Spleen (tissue), 11 donors: ENCODE measurements at regions not wholly inside any gene's neighbourhood (a gene's known extent, or its start where the extent isn't known, plus 50 kb on each side); places are given as distances from the start of the nearest gene placed in this dataset.

Experiments
- DNase-seq: peaks from one replicate; pipeline ENCODE4 v3.0.0-alpha.2; 2020
- H3K27ac ChIP-seq, 8 donors: fragments of 200-600 bp; sonication (generic) in 7 of 8; 1 replicate in 4 of 8; 2 replicates in 4 of 8; pipeline versions ENCODE4 v1.5.0 to v1.8.0; 2016 to 2021; ENCODE audit warnings: inconsistent platforms in 4 of 8, mild to moderate bottlenecking in 4 of 8, moderate library complexity in 1 of 8
- H3K27me3 ChIP-seq, 7 donors: fragments of 200-600 bp; sonication (generic) in 6 of 7; replicated peaks in 1 of 7; 1 replicate in 4 of 7; 2 replicates in 3 of 7; pipeline versions ENCODE4 v1.5.0 to v1.8.0; 2016 to 2021; ENCODE audit warnings: inconsistent platforms in 3 of 7, mild to moderate bottlenecking in 1 of 7
- H3K36me3 ChIP-seq, 6 donors: fragments of 200-600 bp; sonication (generic) in 5 of 6; 1 replicate in 4 of 6; 2 replicates in 2 of 6; pipeline versions ENCODE4 v1.5.0 to v1.8.0; 2016 to 2021; ENCODE audit warnings: inconsistent platforms in 2 of 6
- H3K4me1 ChIP-seq, 6 donors: fragments of 200-600 bp; sonication (generic) in 5 of 6; 1 replicate in 3 of 6; 2 replicates in 3 of 6; pipeline versions ENCODE4 v1.5.0 to v1.8.0; 2016 to 2021; ENCODE audit warnings: inconsistent platforms in 3 of 6
- H3K4me3 ChIP-seq, 8 donors: fragments of 200-600 bp; sonication (generic) in 7 of 8; 1 replicate in 4 of 8; 2 replicates in 4 of 8; pipeline versions ENCODE4 v1.5.0 to v1.8.0; 2016 to 2021; ENCODE audit warnings: inconsistent platforms in 4 of 8, mild to moderate bottlenecking in 4 of 8, moderate library complexity in 2 of 8
- H3K9me3 ChIP-seq, 8 donors: fragments of 200-600 bp; sonication (generic) in 7 of 8; 1 replicate in 4 of 8; 2 replicates in 4 of 8; pipeline versions ENCODE4 v1.5.0 to v1.8.0; 2016 to 2021; ENCODE audit warnings: inconsistent platforms in 4 of 8
- POLR2A ChIP-seq, 3 donors: fragments of 450-650 bp; IDR thresholded peaks; one replicate each; pipeline ENCODE4 v1.5.1; 2017; ENCODE audit warnings: antibody characterized with exemption in 3 of 3, mild to moderate bottlenecking in 1 of 3
- POLR2AphosphoS5 ChIP-seq, 3 donors: sonication (generic); formaldehyde crosslinking; IDR thresholded peaks; one replicate each; pipeline ENCODE4 v1.5.1; 2017; ENCODE audit warnings: antibody characterized with exemption in 3 of 3
- whole genome bisulfite sequencing, 5 donors: extraction: QIAGEN DNeasy Blood & Tissue Kit in 3 of 5; methylation state at CpG; one replicate each; pipeline versions ENCODE4 v1.1.5 to v1.1.7; 2013 to 2018; 5-methylcytosine and 5-hydroxymethylcytosine counted together
- intact Hi-C: fragments of 100-400 bp; cut with DNase I; formaldehyde crosslinking; loops from one replicate; pipeline ENCODE4 v1.15.0; 2023; ENCODE audit warnings: low total_unique reads
- TF ChIP-seq, protein P1 (sequence below), 11 experiments: fragments of 200-600 bp in 7 of 11; fragments of 450-650 bp in 4 of 11; sonication (generic) in 4 of 11; IDR thresholded peaks in 8 of 11; conservative IDR thresholded peaks in 3 of 11; 1 replicate in 7 of 11; 2 replicates in 4 of 11; pipeline versions ENCODE4 v1.4.0 to v1.8.0; 2016 to 2021; ENCODE audit warnings: antibody characterized with exemption in 11 of 11, inconsistent platforms in 4 of 11, mild to moderate bottlenecking in 1 of 11
- donor health status: healthy with polysubstance abuse.
- donor health status: DM: no; HTN: no; CAD: no; lungs with moderate emphysema.
- donor health status: DM: no; HTN: no; CAD: no.
- donor health status: Bipolar disorder and iron deficiency.
- donor health status: healthy.
- donor health status: DM: no; HTN: no; CAD: no.
- donor health status: DM: yes; HTN: yes; CAD: no.

DNA sequence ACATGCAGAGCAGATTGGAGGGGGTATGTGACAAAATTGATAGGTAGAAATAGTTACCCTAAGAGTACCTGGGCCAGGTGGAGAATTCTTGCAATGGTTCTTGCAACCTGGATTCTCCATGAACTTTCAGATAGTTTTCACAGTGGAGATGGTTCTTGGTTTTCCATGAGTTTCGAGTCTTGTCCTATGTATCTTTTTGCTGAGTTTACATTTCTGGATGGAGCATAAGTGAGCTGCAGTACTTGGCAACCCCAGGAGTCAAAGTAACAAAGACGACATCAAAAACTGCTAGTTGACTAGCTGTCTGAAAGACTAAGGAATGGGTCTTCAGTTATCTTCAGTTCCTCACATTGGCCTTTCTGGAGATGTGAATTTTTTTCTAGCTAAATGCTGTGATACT lies 196.6 kb upstream of the RAD23B start:
- WGBS, 5 donors, result 65 to 88% (median 82%) methylated on average over 2 of the region's 2 CpGs
- H3K9me3 ChIP-seq, result peaks cover 0 to 6% (median 0%) of the 10 kb centered on the region in 8 donors
- peaks cover 0 to 19% (median 0%) of the 10 kb centered on the region in 7 donors for H3K27me3 ChIP-seq
- DNase-seq, result no peak
- no peak overlapping the region for H3K4me3 ChIP-seq
- no peaks in the 10 kb centered on the region for H3K4me1 ChIP-seq
- H3K36me3 ChIP-seq, result no peaks in the 10 kb centered on the region
- intact Hi-C loops, result no loop called here
- TF ChIP-seq POLR2A (IDR thresholded peaks at IDR 0.05) (no peak), POLR2AphosphoS5 (IDR thresholded peaks at IDR 0.05) (no peak)
- TF ChIP-seq, protein P1, sequence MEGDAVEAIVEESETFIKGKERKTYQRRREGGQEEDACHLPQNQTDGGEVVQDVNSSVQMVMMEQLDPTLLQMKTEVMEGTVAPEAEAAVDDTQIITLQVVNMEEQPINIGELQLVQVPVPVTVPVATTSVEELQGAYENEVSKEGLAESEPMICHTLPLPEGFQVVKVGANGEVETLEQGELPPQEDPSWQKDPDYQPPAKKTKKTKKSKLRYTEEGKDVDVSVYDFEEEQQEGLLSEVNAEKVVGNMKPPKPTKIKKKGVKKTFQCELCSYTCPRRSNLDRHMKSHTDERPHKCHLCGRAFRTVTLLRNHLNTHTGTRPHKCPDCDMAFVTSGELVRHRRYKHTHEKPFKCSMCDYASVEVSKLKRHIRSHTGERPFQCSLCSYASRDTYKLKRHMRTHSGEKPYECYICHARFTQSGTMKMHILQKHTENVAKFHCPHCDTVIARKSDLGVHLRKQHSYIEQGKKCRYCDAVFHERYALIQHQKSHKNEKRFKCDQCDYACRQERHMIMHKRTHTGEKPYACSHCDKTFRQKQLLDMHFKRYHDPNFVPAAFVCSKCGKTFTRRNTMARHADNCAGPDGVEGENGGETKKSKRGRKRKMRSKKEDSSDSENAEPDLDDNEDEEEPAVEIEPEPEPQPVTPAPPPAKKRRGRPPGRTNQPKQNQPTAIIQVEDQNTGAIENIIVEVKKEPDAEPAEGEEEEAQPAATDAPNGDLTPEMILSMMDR (IDR thresholded peaks at IDR 0.05 in 8 of 11, conservative IDR thresholded peaks at IDR 0.05 in 3 of 11), result no peak
- H3K27ac ChIP-seq, result no peak overlapping the region

DNA sequence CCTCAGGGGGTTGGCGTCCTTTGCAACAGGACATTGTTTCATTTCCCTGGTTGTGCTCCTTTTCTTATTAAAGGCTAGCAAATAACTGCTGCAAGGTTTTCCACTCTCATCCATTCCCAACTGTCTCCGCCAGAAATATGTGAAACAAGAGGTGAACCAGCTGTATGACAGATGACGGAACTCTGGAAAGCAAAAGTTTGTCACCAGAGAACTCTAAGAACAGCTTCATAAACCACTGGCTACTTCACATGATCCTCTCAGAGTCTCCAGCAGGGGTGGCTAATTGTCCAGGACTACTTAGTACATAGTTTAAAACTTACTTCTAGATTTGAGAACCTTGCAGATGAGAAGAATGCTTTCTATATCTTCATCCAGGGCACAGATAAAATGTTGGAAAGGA lies 195.9 kb upstream of the RAD23B start:
- H3K4me3 ChIP-seq, result no peak overlapping the region
- no peak for DNase-seq
- H3K27ac ChIP-seq, result no peak overlapping the region
- peaks cover 0 to 19% (median 0%) of the 10 kb centered on the region in 7 donors for H3K27me3 ChIP-seq
- WGBS, 5 donors, result 72 to 86% (median 84%) methylated on average over 3 of the region's 3 CpGs
- no peaks in the 10 kb centered on the region for H3K4me1 ChIP-seq
- intact Hi-C loops, result no loop called here
- H3K9me3 ChIP-seq, result peaks cover 0 to 6% (median 0%) of the 10 kb centered on the region in 8 donors
- no peaks in the 10 kb centered on the region for H3K36me3 ChIP-seq
- no peak for TF ChIP-seq POLR2AphosphoS5 (IDR thresholded peaks at IDR 0.05)
- no peak for TF ChIP-seq POLR2A (IDR thresholded peaks at IDR 0.05)
- TF ChIP-seq, protein P1 (IDR thresholded peaks at IDR 0.05 in 8 of 11, conservative IDR thresholded peaks at IDR 0.05 in 3 of 11), result no peak

DNA sequence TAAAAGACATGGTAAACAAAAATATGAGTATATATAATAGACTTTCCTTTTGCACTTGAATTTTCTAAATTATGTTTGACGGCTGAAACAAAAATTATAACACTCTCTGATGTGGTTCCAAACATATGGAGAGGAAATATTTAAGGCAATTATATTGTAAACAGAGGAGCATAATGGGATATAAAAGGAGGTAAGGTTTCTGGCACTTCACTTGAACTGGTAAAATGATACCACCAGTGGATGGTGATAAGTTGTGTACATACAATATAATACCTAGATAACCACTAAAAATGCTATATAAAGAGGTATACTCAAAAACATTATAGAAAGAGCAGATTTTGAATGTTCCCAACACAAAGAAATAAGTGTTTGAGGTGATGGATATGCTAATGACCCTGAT lies 192.9 kb upstream of the RAD23B start:
- H3K27ac ChIP-seq, result no peak overlapping the region
- peaks cover 0 to 13% (median 0%) of the 10 kb centered on the region in 7 donors for H3K27me3 ChIP-seq
- H3K4me3 ChIP-seq, result no peak overlapping the region
- DNase-seq, result no peak
- TF ChIP-seq, protein P1 (IDR thresholded peaks at IDR 0.05 in 8 of 11, conservative IDR thresholded peaks at IDR 0.05 in 3 of 11), result no peak
- intact Hi-C loops, result no loop called here
- peaks cover 0 to 6% (median 0%) of the 10 kb centered on the region in 8 donors for H3K9me3 ChIP-seq
- H3K4me1 ChIP-seq, result no peaks in the 10 kb centered on the region
- WGBS, 5 donors, result 88 to 98% (median 94%) methylated on average over 1 of the region's 1 CpG
- H3K36me3 ChIP-seq, result no peaks in the 10 kb centered on the region

DNA sequence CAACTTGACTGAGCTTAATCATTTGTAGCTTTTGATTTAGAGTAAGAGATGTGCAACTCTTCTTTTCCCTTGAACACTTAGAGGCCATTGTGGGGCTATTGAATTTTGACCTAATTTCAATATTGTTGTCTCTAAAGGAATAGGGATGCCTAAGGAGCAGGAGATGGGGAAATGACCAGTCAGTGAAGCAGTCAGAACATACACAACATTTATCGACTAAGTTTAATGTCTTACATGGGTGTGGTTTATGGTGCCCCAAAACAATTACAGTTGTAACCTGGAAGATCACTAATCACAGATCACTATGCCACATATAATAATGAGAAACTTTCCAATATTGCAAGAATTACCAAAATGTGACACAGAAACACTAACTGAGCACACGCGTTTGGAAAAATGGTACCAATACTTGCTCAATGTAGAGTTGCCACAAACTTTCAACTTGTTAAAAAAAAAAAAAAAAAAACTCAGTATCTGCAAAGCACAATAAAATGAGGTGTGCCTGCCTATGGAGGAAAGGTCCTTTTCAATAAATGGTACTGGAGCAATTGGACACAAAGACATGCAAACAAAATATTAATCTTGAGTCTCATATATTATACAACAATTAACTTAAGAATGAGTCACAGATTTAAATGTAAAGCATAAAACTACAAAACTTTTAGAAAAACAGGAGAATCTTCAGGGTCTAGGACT lies 189.6 kb upstream of the RAD23B start:
- H3K4me3 ChIP-seq, result no peak overlapping the region
- TF ChIP-seq, protein P1 (IDR thresholded peaks at IDR 0.05 in 8 of 11, conservative IDR thresholded peaks at IDR 0.05 in 3 of 11), result no peak
- TF ChIP-seq POLR2AphosphoS5 (IDR thresholded peaks at IDR 0.05) (no peak), POLR2A (IDR thresholded peaks at IDR 0.05) (no peak)
- no peaks in the 10 kb centered on the region for H3K4me1 ChIP-seq
- intact Hi-C loops, result no loop called here
- DNase-seq, result no peak
- H3K27me3 ChIP-seq, result no peaks in the 10 kb centered on the region
- H3K27ac ChIP-seq, result no peak overlapping the region
- no peaks in the 10 kb centered on the region for H3K36me3 ChIP-seq
- H3K9me3 ChIP-seq, result peaks cover 0 to 6% (median 0%) of the 10 kb centered on the region in 8 donors
- WGBS, 5 donors, result 96 to 100% (median 97%) methylated on average over 3 of the region's 3 CpGs
